ENCODE measurements at regions not wholly inside any gene's neighbourhood (a gene's known extent, or its start where the extent isn't known, plus 50 kb on each side); places are given as distances from the start of the nearest gene placed in this dataset.

DNA sequence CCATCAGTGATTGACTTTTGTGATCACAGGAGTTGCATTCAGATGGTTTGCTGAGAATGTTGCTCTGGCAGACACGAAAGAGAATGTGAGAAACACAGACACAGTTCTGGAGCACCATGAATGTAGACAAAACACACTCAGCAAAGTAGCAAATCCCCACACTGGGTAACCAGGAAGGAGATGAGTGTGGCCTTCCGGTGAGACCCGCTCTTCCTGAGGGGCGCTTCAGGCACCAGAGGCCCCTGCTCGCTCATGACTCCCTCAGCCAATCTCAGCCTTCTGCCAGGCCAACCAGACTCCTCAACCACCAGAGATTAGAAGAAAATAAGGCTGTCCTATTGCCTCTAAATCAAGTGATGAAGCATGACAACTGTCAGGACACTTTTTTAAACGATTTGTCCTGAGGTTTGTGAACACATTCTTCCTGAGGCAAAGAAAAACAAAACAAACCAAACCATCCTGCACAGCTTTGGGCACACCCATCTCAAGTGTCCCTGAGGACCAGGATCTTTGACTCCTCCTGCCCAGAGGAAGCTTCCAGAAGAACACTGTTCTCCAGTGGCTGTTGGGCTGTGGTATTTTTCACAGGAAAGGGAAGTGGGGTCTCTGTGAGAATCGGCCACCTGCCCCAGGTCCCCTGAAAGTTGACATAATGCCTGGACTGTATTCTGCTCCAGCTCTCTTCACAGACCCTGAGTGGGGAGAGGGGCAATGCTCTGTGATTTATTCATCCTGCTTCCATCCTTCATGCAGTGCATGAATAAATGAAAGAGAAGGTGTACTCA, 152.8 kb downstream of the BCL11A start:
- intact Hi-C loops (cut with DNase I, micrococcal nuclease) = no loop called here
- DNase-seq = no peak
- no peak for ATAC-seq

DNA sequence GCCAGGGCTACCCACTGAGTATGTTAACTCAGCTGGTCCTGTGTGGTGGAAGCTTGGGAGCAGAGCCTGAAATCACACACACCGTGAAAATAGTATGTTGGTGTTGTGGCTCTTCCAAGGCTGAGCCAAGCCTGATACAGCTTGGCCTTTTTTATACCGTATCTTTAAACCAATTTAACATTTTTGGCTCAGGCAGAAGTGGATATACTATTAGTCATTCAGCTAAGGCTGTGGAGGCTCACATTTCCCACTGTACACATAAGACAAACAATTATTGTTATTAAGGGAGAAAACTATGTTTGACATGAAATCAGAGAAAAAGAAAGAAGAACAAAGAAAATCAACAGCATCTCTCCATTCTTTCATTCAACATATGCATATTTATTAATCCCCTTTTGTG, 159.0 kb downstream of the BCL11A start:
- DNase-seq (no peak), ATAC-seq (no peak)
- intact Hi-C loops (cut with DNase I, micrococcal nuclease) = no loop called here

DNA sequence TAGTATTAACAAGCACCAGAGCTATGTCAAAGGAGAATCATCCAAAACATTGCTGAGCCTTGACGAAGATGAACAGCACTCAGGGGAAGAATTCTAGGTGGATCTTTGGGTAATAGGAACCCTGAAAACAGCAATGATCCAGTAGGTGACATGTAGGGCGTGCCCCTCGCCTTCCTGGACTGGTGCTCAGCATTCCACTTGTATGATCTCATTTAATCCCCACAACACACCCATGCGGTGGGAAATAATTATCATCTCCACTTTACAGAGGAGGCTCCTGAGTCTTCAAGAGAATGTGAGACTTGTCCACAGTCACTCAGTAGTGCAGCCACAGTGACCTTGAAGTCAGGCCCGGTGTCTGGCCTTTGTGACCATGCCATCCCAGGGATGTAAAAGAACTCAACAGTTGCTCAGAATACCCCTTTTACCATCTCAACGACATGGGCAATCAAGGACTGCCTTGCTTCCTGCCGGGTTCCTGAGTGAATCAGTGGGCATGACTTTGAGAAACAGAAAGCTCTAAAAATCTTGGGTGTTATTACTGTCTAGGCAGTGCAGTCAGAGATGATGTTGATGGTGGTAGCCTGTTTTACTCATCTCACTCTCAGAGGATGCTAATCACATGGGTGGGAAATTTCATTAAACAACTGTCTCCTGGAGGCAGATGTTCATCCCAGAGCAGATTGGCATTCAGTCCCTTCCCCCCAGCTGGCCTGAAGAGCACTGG, 161.6 kb downstream of the BCL11A start:
- no peak for ATAC-seq
- intact Hi-C loops (cut with DNase I, micrococcal nuclease) = no loop called here

DNA sequence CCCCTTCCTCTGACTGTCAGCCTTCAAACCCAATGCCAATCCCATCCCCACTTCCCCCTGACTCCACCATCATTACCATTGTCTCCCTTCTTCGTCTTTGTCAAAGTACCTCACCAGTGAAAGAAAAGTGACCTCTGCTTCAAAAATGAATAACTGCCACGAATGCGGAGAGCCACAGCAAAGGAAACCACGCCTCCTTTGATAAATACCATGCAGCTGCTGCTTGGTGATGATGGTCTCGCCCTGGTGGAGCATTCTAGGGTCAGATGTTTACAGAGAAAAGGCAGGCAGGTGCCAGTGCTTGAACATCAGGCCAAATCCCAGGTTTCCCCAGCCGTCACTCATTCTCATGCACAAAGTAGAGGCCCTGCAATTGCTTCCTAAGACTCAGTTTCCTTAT, 162.2 kb downstream of the BCL11A start:
- intact Hi-C loops (cut with DNase I, micrococcal nuclease) = no loop called here
- DNase-seq (no peak), ATAC-seq (no peak)

More for the DNA sequence above, 161.6 kb downstream of the BCL11A start:
- DNase-seq = no peak

DNA sequence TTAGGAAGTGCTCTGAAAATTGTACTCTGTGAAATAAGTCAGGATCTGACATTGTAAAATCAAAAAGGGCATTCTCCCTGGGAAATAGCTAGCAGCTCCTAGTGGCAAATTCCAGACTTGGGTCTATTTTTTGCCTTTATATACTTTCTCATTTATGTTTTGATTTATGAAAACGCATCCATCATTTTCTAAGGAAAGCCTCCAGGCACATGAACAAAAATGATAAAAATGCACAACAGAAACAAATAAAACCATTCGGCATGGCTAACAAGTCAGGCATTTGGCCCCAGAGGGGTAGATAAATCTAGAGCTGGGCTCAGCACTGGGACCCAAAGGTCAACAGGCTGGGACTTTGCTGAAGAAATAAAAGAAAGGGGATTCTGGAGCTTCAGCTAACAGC, 167.0 kb downstream of the BCL11A start:
- DNase-seq = no peak
- intact Hi-C loops (cut with DNase I, micrococcal nuclease) = no loop called here
- ATAC-seq = no peak

DNA sequence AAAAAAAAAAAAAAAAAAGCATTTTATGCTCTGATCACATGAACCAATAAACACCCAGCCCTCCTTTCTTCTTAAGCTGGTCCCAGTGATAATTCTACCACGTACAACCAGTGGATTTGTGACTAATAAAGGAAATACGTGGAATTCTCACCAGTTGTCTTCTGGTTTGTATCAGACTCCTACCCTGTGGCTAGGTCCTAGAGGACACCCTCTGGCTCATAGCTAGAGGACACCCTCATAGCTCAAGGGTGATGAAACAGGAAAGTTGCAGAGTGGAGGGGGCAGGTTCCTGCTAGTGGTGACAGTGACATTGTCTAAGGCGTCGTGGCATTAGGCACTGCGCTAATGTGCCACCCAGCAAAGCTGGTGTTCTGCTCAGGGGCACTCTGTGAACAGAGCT, 167.8 kb downstream of the BCL11A start:
- ATAC-seq = no peak
- intact Hi-C loops (cut with DNase I, micrococcal nuclease) = no loop called here
- DNase-seq = no peak

DNA sequence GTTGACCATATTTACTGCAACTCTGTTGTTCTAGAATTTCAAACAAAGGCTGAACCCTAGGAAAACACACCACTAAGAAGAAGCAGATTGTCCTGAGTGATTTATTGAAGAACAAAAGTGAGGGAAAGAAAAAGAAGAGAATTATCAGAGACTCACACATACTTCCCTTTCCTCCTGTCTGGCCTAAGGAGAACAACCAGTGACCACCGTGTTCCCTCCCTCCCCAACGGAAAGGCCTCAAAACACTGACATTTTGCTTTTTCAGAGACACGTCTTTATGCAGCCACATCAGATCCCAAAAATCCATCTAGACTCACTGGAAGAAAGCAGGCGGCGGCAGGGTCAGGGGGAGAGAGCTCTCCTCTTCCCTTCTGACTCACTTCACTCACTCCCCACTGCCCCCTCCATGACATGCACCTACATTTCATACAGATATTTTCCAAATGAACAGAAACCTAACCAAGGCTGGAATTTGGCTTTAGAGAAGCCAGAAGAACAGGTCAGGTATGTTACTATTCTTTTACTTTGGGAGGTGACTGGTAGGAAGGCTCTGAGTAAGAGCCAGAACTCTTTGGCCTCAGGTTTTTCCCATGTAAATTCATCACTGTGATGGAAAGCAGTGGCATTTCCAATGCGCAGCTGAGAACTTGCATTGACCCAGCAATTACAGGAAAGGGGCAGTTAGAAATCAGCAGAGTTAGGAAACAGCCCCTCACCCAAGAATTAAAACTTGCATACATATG, 169.9 kb downstream of the BCL11A start:
- ATAC-seq (no peak), DNase-seq (no peak)
- intact Hi-C loops (cut with DNase I, micrococcal nuclease) = no loop called here

DNA sequence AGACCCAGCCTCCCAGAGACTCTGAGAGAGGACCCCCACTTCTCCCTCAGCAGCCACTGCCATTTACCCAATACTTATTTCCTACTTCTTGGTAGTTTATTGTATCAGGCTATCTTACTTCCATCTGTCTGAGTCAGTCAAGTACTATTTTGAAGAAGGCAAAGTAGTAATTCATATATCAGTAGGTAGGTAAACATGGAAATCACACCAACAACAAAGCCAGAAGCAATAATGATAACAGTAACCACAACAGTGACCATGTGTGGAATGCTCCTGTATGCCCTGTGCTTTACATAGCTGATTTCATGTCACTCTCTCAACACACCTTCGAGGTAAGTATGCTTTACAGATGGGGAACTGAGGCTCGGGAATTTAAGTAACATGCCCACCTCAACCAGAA, 173.0 kb downstream of the BCL11A start:
- DNase-seq (no peak), ATAC-seq (peak; percentile 30)
- intact Hi-C loops (cut with DNase I, micrococcal nuclease) = no loop called here

DNA sequence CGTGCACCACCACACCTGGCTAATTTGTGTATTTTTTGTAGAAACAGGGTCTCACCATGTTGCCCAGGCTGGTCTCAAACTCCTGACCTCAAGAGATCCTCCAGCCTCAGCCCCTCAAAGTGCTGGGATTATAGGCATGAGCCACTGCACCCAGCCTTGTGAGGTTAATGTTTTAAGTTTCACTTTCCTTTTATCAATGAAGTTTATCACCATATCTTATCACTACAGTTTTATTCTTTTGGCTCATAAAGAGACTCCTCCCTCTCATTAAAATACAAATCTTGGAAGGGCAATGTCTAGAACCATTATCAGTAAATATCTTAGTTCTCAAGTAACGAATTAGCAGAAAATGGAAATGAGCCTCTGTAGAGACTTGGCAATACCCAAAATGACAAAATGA, 173.8 kb downstream of the BCL11A start:
- ATAC-seq (peak; percentile 98), DNase-seq (no peak)
- intact Hi-C loops (cut with DNase I, micrococcal nuclease) = no loop called here

DNA sequence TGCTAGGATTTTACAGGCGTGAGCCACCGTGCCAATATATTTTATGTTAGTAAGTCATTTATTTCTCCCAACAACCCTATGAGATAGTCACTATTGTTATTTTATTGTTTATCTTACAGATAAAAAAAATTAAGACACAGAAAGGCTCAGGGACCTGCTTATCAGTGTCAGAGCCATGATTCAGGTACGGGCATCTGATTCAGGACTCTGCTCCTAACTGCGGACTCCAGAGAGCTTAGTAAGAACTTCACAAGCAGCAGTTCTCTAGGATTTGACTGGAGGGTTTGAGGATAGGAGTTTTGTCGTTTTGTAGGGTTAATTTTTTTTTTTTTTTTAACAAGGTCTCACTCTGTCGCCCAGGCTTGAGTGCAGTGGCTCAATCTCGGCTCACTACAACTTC, 174.2 kb downstream of the BCL11A start:
- ATAC-seq (peak; percentile 42), DNase-seq (no peak)
- intact Hi-C loops (cut with DNase I, micrococcal nuclease) = no loop called here

DNA sequence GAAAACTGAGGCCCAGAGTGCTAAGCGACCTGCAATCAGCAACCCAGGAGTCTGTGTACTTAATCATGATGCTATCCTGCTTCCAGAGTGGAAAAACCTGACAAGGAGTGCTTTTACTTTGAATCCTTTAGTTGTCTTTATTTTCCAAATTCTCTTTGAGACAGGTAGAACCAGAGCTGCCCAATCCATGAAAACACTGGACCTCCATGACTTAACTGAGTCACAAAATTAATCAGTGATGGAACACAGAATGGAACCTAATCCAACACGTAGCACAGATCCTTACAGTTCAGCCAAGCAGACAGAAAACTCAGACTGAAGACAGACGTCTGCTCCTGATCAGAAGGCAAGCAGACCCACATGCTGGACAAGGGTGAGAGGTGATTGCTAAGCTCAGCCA, 175.6 kb downstream of the BCL11A start:
- ATAC-seq = no peak
- no peak for DNase-seq
- intact Hi-C loops (cut with DNase I, micrococcal nuclease) = no loop called here

DNA sequence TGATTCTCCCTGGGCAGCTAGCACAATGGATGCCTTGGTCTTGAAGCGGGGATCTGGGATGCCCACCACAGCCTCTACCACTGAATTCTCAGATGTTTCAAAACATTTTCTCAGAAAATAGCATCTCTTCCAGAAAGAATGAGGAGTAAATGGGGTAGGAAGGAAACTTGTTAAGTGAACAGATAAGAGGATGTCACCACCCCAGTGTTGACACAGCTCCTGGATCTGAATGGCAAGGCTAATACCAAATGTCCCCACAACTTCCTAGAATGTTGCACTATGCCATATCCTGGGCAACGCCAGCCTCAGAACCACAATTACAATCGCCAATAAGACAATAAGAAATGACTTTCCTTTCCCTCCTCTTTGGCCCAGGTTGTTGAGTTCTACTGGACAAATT, 177.2 kb downstream of the BCL11A start:
- ATAC-seq = no peak
- intact Hi-C loops (cut with DNase I, micrococcal nuclease) = no loop called here
- no peak for DNase-seq

DNA sequence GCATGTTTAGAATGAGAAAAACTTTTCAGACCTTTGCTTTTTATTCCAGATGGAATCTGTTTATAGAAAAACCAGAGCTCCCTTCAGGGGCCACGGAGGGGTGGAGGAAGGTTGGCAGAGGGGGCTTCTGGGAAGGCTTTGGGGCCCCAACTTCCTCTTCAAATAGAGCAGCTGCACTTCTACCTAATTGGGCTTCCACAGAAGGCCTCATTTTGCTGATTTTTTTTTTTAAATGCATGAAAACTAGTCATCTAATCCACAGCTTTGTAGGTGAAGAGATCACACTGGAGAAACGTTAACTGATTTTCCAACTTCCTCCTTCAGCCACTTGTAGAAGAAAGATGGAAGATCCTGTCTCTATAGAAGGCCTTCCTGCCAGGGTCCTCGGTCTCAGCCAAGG, 181.8 kb downstream of the BCL11A start:
- DNase-seq (no peak), ATAC-seq (no peak)
- intact Hi-C loops (cut with DNase I, micrococcal nuclease) = no loop called here

DNA sequence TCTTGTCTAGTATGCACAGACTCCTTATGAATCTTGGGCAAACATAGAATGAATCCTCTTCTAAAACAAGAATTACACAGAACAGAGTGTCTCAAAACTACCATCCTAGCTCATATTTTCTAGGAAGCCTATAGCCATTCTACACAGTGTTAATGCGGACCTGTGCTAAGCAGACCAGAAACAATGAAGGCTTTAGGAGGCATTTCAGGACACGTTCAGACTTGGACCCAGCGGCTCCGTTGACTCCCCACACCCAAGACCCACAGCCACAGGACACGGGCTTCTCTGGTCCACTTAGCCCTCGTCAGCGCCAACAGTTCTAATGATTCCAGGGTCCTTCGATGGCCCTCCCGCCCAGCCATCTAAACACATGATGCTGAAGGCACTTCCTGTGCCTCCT, 182.2 kb downstream of the BCL11A start:
- DNase-seq = no peak
- ATAC-seq = no peak
- intact Hi-C loops (cut with DNase I, micrococcal nuclease) = no loop called here

DNA sequence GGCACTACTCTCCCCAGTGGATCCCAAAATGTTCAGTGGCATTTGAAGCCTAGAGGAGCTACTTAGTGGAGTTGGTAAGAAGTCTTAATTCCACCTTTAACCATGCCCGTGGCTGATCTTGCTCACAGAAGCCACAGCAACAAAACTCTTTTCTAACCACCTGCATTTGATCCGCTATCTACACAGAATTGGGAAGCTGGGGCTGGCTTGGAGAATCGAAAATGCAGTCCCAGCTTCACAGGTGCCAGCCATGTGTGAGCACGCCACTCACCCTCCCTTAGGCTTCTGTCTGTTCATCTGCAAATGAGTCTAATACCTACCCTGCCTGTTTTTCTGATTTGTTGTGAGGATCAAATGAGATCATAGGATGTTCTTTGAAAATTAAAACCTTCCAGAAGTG, 182.6 kb downstream of the BCL11A start:
- intact Hi-C loops (cut with DNase I, micrococcal nuclease) = no loop called here
- no peak for ATAC-seq
- no peak for DNase-seq

DNA sequence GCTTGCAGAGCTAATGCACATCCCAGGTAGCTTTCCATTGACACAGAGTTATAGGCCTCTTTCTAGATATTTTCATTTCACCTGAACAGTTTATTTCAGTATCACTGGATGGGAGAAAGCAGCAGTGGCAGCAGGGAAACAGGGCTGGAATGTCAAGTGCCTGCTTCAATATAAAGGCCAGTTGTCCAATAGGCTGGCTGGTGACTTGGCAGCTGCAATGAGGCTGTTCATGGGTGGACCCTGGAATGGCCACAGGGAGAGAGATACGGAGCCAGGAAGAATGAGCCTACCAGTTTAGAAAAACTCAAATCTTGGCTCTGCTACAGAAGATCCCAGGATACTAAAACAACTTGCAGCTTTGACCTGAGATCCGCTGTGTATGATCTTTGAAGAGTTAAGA, 185.0 kb downstream of the BCL11A start:
- DNase-seq = no peak
- ATAC-seq = no peak
- intact Hi-C loops (cut with DNase I, micrococcal nuclease) = no loop called here

DNA sequence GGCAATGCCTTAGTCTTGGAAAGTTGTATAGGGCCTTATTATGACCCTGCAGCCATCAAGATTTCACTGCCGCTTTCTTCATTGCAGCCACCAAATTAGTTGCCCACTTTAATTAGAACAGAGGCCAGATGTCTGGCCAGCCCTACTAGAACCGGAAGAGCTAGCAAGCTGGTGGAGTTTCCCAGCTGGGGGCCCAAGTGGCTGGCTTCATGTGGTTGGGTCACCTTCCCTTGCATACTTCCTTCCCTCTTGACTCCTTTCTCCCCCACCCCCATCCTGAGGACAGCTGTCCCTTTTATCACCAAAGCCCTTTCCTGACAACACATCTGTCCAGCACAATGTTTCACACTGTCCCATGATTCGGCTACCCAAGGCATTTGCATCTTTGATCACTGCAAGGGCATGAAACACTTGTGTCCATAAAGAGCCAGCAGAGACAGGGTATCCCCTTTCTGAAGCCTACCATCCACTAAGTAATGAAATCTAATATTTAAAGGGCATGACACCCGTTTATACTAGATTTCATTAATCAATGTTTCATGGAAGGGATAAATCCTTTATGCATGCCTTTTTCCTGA, 187.2 kb downstream of the BCL11A start:
- ATAC-seq = no peak

DNA sequence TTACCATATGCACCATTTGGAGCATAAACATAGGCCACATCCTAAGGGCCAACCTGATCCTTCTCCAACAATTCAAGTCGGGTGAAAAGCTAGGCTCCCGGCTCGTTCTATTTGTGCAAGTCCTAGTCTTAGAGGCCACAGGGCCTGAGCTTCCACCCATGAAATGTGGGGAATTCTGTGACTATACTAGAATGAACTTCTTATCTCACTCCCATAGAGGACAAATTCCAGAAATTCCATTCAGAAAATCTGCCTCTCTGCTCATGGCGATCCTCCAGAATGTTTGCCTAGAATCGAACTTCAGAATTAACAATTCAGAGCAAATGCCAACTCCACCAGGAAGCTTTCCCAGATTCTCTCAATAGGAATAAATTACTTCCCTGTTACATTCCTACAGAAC, 187.9 kb downstream of the BCL11A start:
- no peak for ATAC-seq
- intact Hi-C loops (cut with DNase I, micrococcal nuclease) = no loop called here

More for the DNA sequence above, 187.2 kb downstream of the BCL11A start:
- DNase-seq = no peak
- intact Hi-C loops (cut with DNase I, micrococcal nuclease) = no loop called here

DNA sequence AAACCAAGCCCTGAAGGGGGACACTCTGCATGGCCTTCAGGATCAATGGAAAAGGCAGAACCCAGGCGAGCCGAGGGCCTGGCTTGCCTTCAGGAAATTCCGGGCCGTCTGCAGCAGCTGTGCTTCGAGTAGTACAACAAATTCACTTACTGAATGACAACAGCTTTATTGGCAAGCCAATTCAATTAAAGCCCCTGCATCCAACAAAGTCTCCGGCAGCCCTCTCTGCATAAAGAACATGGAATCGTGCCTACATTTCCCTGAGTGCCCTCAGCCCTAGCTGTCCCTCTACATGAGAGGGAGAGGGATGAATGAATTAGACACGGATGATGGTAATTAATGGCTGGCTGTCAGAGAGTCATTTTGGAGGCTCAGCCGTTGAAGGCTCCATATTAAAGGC, 189.0 kb downstream of the BCL11A start:
- DNase-seq = no peak
- intact Hi-C loops (cut with DNase I, micrococcal nuclease) = no loop called here
- no peak for ATAC-seq

More for the DNA sequence above, 187.9 kb downstream of the BCL11A start:
- no peak for DNase-seq

DNA sequence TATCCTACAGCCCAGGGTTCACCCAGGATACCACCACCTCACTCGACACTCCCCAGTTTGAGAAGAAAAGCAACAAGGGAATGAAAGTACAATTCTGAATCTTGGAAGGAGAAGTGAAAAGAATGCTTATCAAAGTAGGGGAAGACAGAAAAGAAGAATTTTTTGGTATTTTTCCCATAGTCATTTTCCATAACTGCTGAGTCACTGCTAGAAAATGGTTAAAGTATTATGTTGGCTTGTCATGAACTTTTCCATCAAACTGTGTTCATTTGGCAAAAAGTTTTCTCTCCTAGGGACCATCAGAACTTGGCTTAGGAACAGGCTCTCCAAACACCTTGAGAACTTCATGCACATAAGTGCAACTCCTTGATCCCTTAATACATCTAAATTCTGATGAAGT, 192.0 kb downstream of the BCL11A start:
- intact Hi-C loops (cut with DNase I, micrococcal nuclease) = no loop called here
- no peak for DNase-seq
- no peak for ATAC-seq

All from left colon (tissue), 2 donors.